Astrocyte of the cerebellum (primary cell): ENCODE measurements at regions not wholly inside any gene's neighbourhood (a gene's known extent, or its start where the extent isn't known, plus 50 kb on each side); places are given as distances from the start of the nearest gene placed in this dataset.
"Not testable (repeated sequence)": the region's sequence is repeated elsewhere in the genome, so short reads cannot be mapped to it uniquely, and the experiment has no call there.

Experiments used
- DNase-seq: peaks from one replicate; pipeline ENCODE4 v3.0.0-alpha.2; 2011; ENCODE audit warnings: low read depth
- H3K4me3 ChIP-seq: 2 replicates; pipeline ENCODE4 v1.5.1; 2011; ENCODE audit warnings: mild to moderate bottlenecking, low read depth, low read length, moderate library complexity
- in situ Hi-C: cut with HindIII; loops from 2 replicates; pipeline ENCODE4 v1.10.0; 2017; ENCODE audit warnings: low sequenced_read_pairs
- TF ChIP-seq, protein P1 (sequence below): IDR thresholded peaks from 2 replicates; pipeline ENCODE4 v1.5.1; 2012; ENCODE audit warnings: low read length, low read depth, moderate library complexity, mild to moderate bottlenecking; ENCODE audit errors: missing control alignments

DNA sequence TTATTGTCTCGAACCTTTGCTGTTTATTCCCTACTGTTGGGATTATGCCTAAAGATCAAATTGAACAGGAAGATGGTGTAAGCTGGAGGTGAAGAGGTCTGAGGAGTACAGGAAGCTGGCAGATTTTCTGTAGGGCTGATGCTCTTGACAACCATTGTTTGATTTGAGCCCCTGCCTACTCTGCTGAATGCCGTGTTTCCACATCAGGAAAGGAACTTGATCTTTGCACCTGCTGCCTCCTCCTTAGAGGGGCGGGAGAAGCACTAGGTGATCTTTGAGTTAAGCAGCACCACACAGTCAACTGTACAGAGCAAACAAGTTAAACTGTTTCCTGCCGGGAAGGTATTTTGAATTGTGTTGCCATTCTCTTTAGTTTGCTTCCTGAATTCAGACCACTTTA lies 364.6 kb upstream of the EPHA6 start:
- TF ChIP-seq, protein P1, sequence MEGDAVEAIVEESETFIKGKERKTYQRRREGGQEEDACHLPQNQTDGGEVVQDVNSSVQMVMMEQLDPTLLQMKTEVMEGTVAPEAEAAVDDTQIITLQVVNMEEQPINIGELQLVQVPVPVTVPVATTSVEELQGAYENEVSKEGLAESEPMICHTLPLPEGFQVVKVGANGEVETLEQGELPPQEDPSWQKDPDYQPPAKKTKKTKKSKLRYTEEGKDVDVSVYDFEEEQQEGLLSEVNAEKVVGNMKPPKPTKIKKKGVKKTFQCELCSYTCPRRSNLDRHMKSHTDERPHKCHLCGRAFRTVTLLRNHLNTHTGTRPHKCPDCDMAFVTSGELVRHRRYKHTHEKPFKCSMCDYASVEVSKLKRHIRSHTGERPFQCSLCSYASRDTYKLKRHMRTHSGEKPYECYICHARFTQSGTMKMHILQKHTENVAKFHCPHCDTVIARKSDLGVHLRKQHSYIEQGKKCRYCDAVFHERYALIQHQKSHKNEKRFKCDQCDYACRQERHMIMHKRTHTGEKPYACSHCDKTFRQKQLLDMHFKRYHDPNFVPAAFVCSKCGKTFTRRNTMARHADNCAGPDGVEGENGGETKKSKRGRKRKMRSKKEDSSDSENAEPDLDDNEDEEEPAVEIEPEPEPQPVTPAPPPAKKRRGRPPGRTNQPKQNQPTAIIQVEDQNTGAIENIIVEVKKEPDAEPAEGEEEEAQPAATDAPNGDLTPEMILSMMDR, result no peak
- no peak for DNase-seq
- no peak overlapping the region for H3K4me3 ChIP-seq
- in situ Hi-C loops, result no loop called here

GRCh38 chr3:96450699-96451098 lies 363.7 kb upstream of the EPHA6 start:
- TF ChIP-seq, protein P1, result no peak
- no peak overlapping the region for H3K4me3 ChIP-seq
- in situ Hi-C loops, result no loop called here
- DNase-seq, result no peak

- TF ChIP-seq, protein P1, result no peak
- no peak overlapping the region for H3K4me3 ChIP-seq
- in situ Hi-C loops, result no loop called here
- no peak for DNase-seq
Observed at GRCh38 chr3:96465521-96465920, 348.9 kb upstream of the EPHA6 start.

DNA sequence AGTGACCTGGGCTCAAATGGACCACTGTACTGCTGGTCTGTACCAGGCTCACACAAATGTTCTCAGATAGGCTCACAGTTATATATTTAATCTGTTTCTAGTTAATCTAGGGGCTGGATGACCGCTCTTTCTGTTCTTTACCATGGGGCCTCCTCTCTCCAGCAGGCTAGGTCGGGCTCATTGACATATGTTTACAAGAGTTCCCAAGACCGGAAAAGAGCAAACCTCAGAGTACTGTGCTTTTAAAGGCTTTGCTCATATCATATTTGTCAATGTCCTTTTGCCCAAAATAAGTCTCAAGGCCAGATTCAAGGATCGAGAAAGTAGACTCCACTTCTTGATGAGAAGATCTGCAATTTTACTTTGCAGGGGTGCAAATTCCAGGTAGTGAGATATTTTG lies 348.0 kb upstream of the EPHA6 start:
- no peak overlapping the region for H3K4me3 ChIP-seq
- DNase-seq, result no peak
- TF ChIP-seq, protein P1, result no peak
- in situ Hi-C loops, result no loop called here

DNA sequence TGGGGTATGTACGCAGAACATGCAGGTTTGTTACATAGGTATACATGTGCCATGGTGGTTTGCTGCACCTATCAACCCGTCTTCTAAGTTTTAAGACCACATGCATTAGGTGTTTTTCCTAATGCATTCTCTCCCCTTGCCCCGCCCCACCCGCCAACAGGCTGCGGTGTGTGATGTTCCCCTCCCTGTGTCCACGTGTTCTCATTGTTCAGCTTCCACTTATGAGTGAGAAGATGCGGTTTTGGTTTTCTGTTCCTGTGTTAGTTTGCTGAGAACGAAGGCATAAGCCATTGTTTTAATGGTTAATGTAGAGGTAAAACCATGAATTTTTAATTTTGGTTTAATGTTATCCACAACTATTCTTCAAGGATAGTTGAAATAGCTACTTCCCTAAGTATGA lies 346.8 kb upstream of the EPHA6 start:
- H3K4me3 ChIP-seq, result no peak overlapping the region
- in situ Hi-C loops, result no loop called here
- DNase-seq, result no peak
- TF ChIP-seq, protein P1, result no peak

GRCh38 chr3:96478496-96478895 lies 335.9 kb upstream of the EPHA6 start:
- in situ Hi-C loops, result no loop called here
- DNase-seq, result no peak
- TF ChIP-seq, protein P1, result no peak
- H3K4me3 ChIP-seq, result no peak overlapping the region

DNA sequence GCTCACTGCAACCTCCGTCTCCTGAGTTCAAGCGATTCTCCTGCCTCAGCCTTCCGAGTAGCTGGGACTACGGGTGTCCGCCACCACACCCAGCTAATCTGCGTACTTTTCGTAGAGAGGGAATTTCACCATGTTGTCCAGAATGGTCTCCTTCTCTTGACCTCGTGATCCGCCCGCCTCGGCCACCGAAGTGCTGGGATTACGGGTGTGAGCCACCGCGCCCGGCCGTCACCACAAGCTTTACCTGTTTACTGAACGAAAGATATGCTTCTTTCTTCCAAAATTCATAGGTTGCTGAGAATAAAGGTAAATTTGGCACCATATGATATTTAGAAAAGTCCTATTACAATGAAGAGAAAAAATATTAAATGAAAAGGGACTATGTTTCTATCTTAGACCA lies 333.5 kb upstream of the EPHA6 start:
- no peak overlapping the region for H3K4me3 ChIP-seq
- no peak for DNase-seq
- TF ChIP-seq, protein P1, result no peak
- in situ Hi-C loops, result no loop called here

DNA sequence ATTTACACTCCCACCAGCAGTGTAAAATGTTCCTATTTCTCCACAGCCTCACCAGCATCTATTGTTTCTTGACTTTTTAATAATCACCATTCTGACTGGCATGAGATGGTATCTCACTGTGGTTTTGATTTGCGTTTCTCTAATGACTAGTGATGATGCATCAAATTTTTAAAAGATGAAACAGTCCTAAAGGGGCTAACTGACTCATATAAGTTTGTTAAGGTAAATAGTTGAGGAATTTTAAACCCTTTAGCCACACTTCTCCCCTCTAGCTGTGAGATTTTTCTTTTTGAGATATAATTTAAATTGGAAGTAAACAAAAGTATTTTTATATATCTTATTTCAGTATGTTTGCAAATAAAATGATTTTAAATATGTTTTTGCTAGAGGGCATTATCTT lies 331.2 kb upstream of the EPHA6 start:
- DNase-seq, H3K4me3 ChIP-seq, in situ Hi-C loops: not testable (repeated sequence)
